Mesothelial cell of epicardium (in vitro differentiated cells): ENCODE measurements at regions not wholly inside any gene's neighbourhood (a gene's known extent, or its start where the extent isn't known, plus 50 kb on each side); places are given as distances from the start of the nearest gene placed in this dataset.

Source experiments
- DNase-seq, 2 experiments: peaks; one replicate each; pipeline ENCODE4 v3.0.0; 2021; ENCODE audit warnings: low spot score in 2 of 2; ENCODE audit not compliant: unreplicated experiment in 2 of 2
- H3K27ac Mint-ChIP-seq: 2 replicates; pipeline ENCODE4 v1.8.0; 2021; ENCODE audit warnings: mixed read lengths
- H3K27me3 Mint-ChIP-seq: 2 replicates; pipeline ENCODE4 v1.8.0; 2021; ENCODE audit warnings: low read depth, mixed read lengths
- H3K36me3 Mint-ChIP-seq: 2 replicates; pipeline ENCODE4 v1.8.0; 2021; ENCODE audit warnings: mixed read lengths
- H3K4me1 Mint-ChIP-seq: 2 replicates; pipeline ENCODE4 v1.8.0; 2021; ENCODE audit warnings: mixed read lengths
- H3K4me3 Mint-ChIP-seq: 2 replicates; pipeline ENCODE4 v1.8.0; 2021; ENCODE audit warnings: mild to moderate bottlenecking, moderate library complexity, mixed read lengths
- H3K9me3 Mint-ChIP-seq: 2 replicates; pipeline ENCODE4 v1.8.0; 2021; ENCODE audit warnings: mixed read lengths
- TF ChIP-seq, protein P1 (sequence below): fragments of 200-600 bp; sonication (generic); IDR thresholded peaks from one replicate; pipeline ENCODE4 v1.5.0; 2021; ENCODE audit warnings: antibody characterized with exemption; ENCODE audit not compliant: unreplicated experiment

DNA sequence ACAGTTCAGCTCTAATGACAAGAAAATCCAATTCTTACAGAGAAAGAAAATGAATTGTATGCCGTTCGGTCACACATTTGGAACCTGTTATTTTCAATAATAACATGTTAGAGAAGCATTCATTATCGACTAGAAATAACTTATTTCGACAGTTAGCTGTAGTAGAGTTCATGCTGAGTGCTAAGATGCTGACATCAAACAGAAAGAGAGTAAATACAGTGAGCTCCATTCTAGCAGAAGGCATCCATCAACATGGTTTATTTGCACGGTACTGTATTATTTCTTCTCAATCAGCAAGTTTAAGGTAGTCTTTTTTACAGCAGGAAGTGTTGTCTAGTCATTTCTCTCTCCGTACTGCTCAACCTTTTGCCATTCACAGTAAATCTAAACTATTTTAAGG is 732.1 kb downstream of the STIM2 start:
- no peak overlapping the region for H3K4me3 Mint-ChIP-seq
- H3K9me3 Mint-ChIP-seq = no peaks in the 10 kb centered on the region
- peaks cover 4% of the 10 kb centered on the region for H3K27me3 Mint-ChIP-seq
- H3K27ac Mint-ChIP-seq = no peak overlapping the region
- H3K4me1 Mint-ChIP-seq = no peaks in the 10 kb centered on the region
- DNase-seq = no peak
- TF ChIP-seq, protein P1, sequence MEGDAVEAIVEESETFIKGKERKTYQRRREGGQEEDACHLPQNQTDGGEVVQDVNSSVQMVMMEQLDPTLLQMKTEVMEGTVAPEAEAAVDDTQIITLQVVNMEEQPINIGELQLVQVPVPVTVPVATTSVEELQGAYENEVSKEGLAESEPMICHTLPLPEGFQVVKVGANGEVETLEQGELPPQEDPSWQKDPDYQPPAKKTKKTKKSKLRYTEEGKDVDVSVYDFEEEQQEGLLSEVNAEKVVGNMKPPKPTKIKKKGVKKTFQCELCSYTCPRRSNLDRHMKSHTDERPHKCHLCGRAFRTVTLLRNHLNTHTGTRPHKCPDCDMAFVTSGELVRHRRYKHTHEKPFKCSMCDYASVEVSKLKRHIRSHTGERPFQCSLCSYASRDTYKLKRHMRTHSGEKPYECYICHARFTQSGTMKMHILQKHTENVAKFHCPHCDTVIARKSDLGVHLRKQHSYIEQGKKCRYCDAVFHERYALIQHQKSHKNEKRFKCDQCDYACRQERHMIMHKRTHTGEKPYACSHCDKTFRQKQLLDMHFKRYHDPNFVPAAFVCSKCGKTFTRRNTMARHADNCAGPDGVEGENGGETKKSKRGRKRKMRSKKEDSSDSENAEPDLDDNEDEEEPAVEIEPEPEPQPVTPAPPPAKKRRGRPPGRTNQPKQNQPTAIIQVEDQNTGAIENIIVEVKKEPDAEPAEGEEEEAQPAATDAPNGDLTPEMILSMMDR = no peak
- H3K36me3 Mint-ChIP-seq = no peaks in the 10 kb centered on the region

DNA sequence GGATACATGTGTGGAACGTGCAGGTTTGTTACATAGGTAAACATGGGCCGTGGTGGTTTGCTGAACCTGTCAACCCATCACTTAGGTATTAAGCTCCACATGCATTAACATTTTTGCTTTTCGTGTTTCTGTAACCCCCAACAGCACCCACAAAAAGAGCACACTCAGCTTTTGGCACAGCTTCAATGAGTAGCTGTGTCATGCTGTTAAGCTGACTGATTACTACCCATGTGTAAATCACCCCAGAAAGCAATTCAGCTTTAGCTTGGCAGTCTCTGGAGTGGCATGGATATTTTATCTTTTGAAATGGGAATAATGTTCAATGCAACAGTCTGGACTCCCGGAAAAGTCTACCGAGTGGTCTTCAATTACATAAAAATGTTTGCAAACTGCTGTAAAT is 734.3 kb downstream of the STIM2 start:
- TF ChIP-seq, protein P1 = no peak

GRCh38 chr4:27595571-27596360 is 735.1 kb downstream of the STIM2 start:
- DNase-seq = no peak
- TF ChIP-seq, protein P1 = no peak
- Mint-ChIP-seq H3K9me3 (no peaks in the 10 kb centered on the region), H3K4me1 (no peaks in the 10 kb centered on the region), H3K27me3 (peaks cover 2% of the 10 kb centered on the region), H3K4me3 (no peak overlapping the region), H3K27ac (no peak overlapping the region), H3K36me3 (no peaks in the 10 kb centered on the region)

More for the DNA sequence above, 734.3 kb downstream of the STIM2 start:
- Mint-ChIP-seq H3K27ac (no peak overlapping the region), H3K4me1 (no peaks in the 10 kb centered on the region), H3K36me3 (no peaks in the 10 kb centered on the region), H3K9me3 (no peaks in the 10 kb centered on the region), H3K27me3 (peaks cover 4% of the 10 kb centered on the region), H3K4me3 (no peak overlapping the region)
- DNase-seq = no peak

DNA sequence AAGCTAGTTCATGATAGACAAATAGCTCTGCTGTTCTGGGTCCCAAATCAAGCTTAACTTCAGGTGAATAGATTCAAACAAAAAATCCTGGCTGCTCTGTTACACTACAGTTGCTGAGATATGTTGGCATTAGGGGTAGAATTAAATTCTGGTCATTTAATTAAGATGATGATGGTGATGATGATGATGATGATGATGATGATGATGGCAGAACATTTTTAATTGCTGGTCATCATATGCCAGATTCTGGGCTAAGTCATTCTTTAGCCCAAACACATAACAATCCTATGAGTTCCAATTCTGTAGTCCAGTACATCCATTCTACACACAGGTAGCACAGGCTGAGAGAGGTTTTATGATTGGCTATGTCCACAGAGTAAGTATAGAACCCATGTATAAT is 741.5 kb downstream of the STIM2 start:
- H3K4me1 Mint-ChIP-seq = no peaks in the 10 kb centered on the region

GRCh38 chr4:27604692-27605091 is 744.1 kb downstream of the STIM2 start:
- Mint-ChIP-seq H3K36me3 (no peaks in the 10 kb centered on the region), H3K27ac (no peak overlapping the region), H3K27me3 (no peaks in the 10 kb centered on the region), H3K4me3 (no peak overlapping the region), H3K9me3 (peaks cover 15% of the 10 kb centered on the region), H3K4me1 (no peaks in the 10 kb centered on the region)
- DNase-seq = no peak
- TF ChIP-seq, protein P1 = no peak

More for the DNA sequence above, 741.5 kb downstream of the STIM2 start:
- no peak overlapping the region for H3K27ac Mint-ChIP-seq
- H3K36me3 Mint-ChIP-seq = no peaks in the 10 kb centered on the region
- no peaks in the 10 kb centered on the region for H3K27me3 Mint-ChIP-seq
- no peak overlapping the region for H3K4me3 Mint-ChIP-seq
- TF ChIP-seq, protein P1 = no peak
- no peak for DNase-seq
- H3K9me3 Mint-ChIP-seq = peaks cover 15% of the 10 kb centered on the region
